Ectodermal cell (in vitro differentiated cells): ENCODE measurements at regions not wholly inside any gene's neighbourhood (a gene's known extent, or its start where the extent isn't known, plus 50 kb on each side); places are given as distances from the start of the nearest gene placed in this dataset.

ENCODE experiments used
- H3K27ac ChIP-seq: 2 replicates; pipeline ENCODE4 v1.7.0; 2013; ENCODE audit warnings: mild to moderate bottlenecking, low read depth, low read length; ENCODE audit not compliant: insufficient read depth, poor library complexity, severe bottlenecking
- H3K27me3 ChIP-seq: 2 replicates; pipeline ENCODE4 v1.7.0; 2013; ENCODE audit warnings: mild to moderate bottlenecking, low read length; ENCODE audit not compliant: insufficient read depth, control insufficient read depth, poor library complexity, severe bottlenecking
- H3K36me3 ChIP-seq: one replicate; pipeline ENCODE4 v1.7.0; 2013; ENCODE audit warnings: low read length; ENCODE audit not compliant: control insufficient read depth, insufficient read depth
- H3K4me1 ChIP-seq: one replicate; pipeline ENCODE4 v1.7.0; 2013; ENCODE audit warnings: low read length; ENCODE audit not compliant: control insufficient read depth, insufficient read depth
- H3K4me3 ChIP-seq: 2 replicates; pipeline ENCODE4 v1.7.0; 2013; ENCODE audit warnings: low read depth, low read length, control low read depth; ENCODE audit not compliant: insufficient read depth
- H3K9me3 ChIP-seq: 2 replicates; pipeline ENCODE4 v1.7.0; 2013; ENCODE audit warnings: mild to moderate bottlenecking, low read length, moderate library complexity; ENCODE audit not compliant: control insufficient read depth
- WGBS, 2 experiments: methylation state at CpG; one replicate each; pipeline ENCODE4 v1.1.7; 2013; ENCODE audit warnings: missing lambda C conversion rate in 2 of 2; 5-methylcytosine and 5-hydroxymethylcytosine counted together

GRCh38 chr2:139020287-139020686 is 240.1 kb upstream of the NXPH2 start:
- 94 to 100% methylated on average over 1 of the region's 1 CpG for WGBS, 2 experiments
- Histone ChIP-seq H3K27me3 (no peaks in the 10 kb centered on the region), H3K36me3 (no peaks in the 10 kb centered on the region), H3K27ac (no peak overlapping the region), H3K4me3 (no peak overlapping the region), H3K9me3 (no peaks in the 10 kb centered on the region), H3K4me1 (no peaks in the 10 kb centered on the region)

- Histone ChIP-seq H3K27ac (no peak overlapping the region), H3K27me3 (no peaks in the 10 kb centered on the region), H3K4me3 (no peak overlapping the region), H3K36me3 (no peaks in the 10 kb centered on the region), H3K9me3 (no peaks in the 10 kb centered on the region), H3K4me1 (no peaks in the 10 kb centered on the region)
- 92 to 96% methylated on average over 2 of the region's 2 CpGs for WGBS, 2 experiments
Observed at GRCh38 chr2:139018252-139018651, 238.1 kb upstream of the NXPH2 start.

- no peaks in the 10 kb centered on the region for H3K9me3 ChIP-seq
- no peaks in the 10 kb centered on the region for H3K27me3 ChIP-seq
- no peak overlapping the region for H3K27ac ChIP-seq
- no peak overlapping the region for H3K4me3 ChIP-seq
- H3K4me1 ChIP-seq, result no peaks in the 10 kb centered on the region
- no peaks in the 10 kb centered on the region for H3K36me3 ChIP-seq
Observed at GRCh38 chr2:139007130-139007529, 226.9 kb upstream of the NXPH2 start.

GRCh38 chr2:139000131-139000785 is 220.1 kb upstream of the NXPH2 start:
- 65 to 80% methylated on average over 4 to 6 of the region's 6 CpGs for WGBS, 2 experiments
- Histone ChIP-seq H3K4me1 (no peaks in the 10 kb centered on the region), H3K4me3 (no peak overlapping the region), H3K36me3 (no peaks in the 10 kb centered on the region), H3K27ac (no peak overlapping the region), H3K9me3 (no peaks in the 10 kb centered on the region), H3K27me3 (no peaks in the 10 kb centered on the region)

- no peaks in the 10 kb centered on the region for H3K27me3 ChIP-seq
- H3K4me3 ChIP-seq, result no peak overlapping the region
- H3K36me3 ChIP-seq, result no peaks in the 10 kb centered on the region
- no peaks in the 10 kb centered on the region for H3K4me1 ChIP-seq
- H3K27ac ChIP-seq, result no peak overlapping the region
- no peaks in the 10 kb centered on the region for H3K9me3 ChIP-seq
- 90 to 97% methylated on average over 3 of the region's 3 CpGs for WGBS, 2 experiments
Observed at GRCh38 chr2:138997856-138998517, 217.8 kb upstream of the NXPH2 start.

- no peak overlapping the region for H3K27ac ChIP-seq
- no peak overlapping the region for H3K4me3 ChIP-seq
- no peaks in the 10 kb centered on the region for H3K36me3 ChIP-seq
- WGBS, 2 experiments, result 94 to 100% methylated on average over 1 to 2 of the region's 2 CpGs
- no peaks in the 10 kb centered on the region for H3K27me3 ChIP-seq
- no peaks in the 10 kb centered on the region for H3K9me3 ChIP-seq
- H3K4me1 ChIP-seq, result no peaks in the 10 kb centered on the region
Observed at GRCh38 chr2:138997346-138997745, 217.2 kb upstream of the NXPH2 start.

- 100% methylated on average over 1 of the region's 1 CpG; no CpG with 5 or more reads in 1 of the 2 experiments for WGBS, 2 experiments
- Histone ChIP-seq H3K4me3 (no peak overlapping the region), H3K36me3 (no peaks in the 10 kb centered on the region), H3K27me3 (no peaks in the 10 kb centered on the region), H3K9me3 (no peaks in the 10 kb centered on the region), H3K4me1 (no peaks in the 10 kb centered on the region), H3K27ac (no peak overlapping the region)
Observed at GRCh38 chr2:138994502-138994901, 214.3 kb upstream of the NXPH2 start.

GRCh38 chr2:138985881-138986280 is 205.7 kb upstream of the NXPH2 start:
- Histone ChIP-seq H3K27ac (no peak overlapping the region), H3K4me1 (no peaks in the 10 kb centered on the region), H3K9me3 (no peaks in the 10 kb centered on the region), H3K4me3 (no peak overlapping the region), H3K36me3 (no peaks in the 10 kb centered on the region), H3K27me3 (no peaks in the 10 kb centered on the region)
- 80% methylated on average over 1 of the region's 1 CpG; no CpG with 5 or more reads in 1 of the 2 experiments for WGBS, 2 experiments

- H3K4me1 ChIP-seq, result no peaks in the 10 kb centered on the region
- H3K36me3 ChIP-seq, result no peaks in the 10 kb centered on the region
- no peaks in the 10 kb centered on the region for H3K9me3 ChIP-seq
- no peaks in the 10 kb centered on the region for H3K27me3 ChIP-seq
- no peak overlapping the region for H3K4me3 ChIP-seq
- H3K27ac ChIP-seq, result no peak overlapping the region
- 91% methylated on average over 4 of the region's 4 CpGs; no CpG with 5 or more reads in 1 of the 2 experiments for WGBS, 2 experiments
Observed at GRCh38 chr2:138979131-138979785, 199.1 kb upstream of the NXPH2 start.

- Histone ChIP-seq H3K4me3 (no peak overlapping the region), H3K36me3 (no peaks in the 10 kb centered on the region), H3K4me1 (no peaks in the 10 kb centered on the region), H3K27me3 (no peaks in the 10 kb centered on the region), H3K9me3 (no peaks in the 10 kb centered on the region), H3K27ac (no peak overlapping the region)
- 100% methylated on average over 1 of the region's 1 CpG; no CpG with 5 or more reads in 1 of the 2 experiments for WGBS, 2 experiments
Observed at GRCh38 chr2:138974651-138975050, 194.5 kb upstream of the NXPH2 start.
